Endothelial cell (in vitro differentiated cells): ENCODE measurements at regions not wholly inside any gene's neighbourhood (a gene's known extent, or its start where the extent isn't known, plus 50 kb on each side); places are given as distances from the start of the nearest gene placed in this dataset.

Experiments used
- DNase-seq: peaks from one replicate; pipeline ENCODE4 v3.0.0; 2021; ENCODE audit warnings: low spot score
- H3K27ac Mint-ChIP-seq: one replicate; pipeline ENCODE4 v1.8.0; 2021; ENCODE audit warnings: mixed read lengths, inconsistent platforms; ENCODE audit not compliant: unreplicated experiment
- H3K27me3 Mint-ChIP-seq: one replicate; pipeline ENCODE4 v1.8.0; 2021; ENCODE audit warnings: mild to moderate bottlenecking, moderate library complexity, mixed read lengths, inconsistent platforms; ENCODE audit not compliant: unreplicated experiment
- H3K36me3 Mint-ChIP-seq: one replicate; pipeline ENCODE4 v1.8.0; 2021; ENCODE audit warnings: mild to moderate bottlenecking, low read depth, mixed read lengths, inconsistent platforms; ENCODE audit not compliant: unreplicated experiment
- H3K4me1 Mint-ChIP-seq: one replicate; pipeline ENCODE4 v1.8.0; 2021; ENCODE audit warnings: mild to moderate bottlenecking, mixed read lengths, inconsistent platforms; ENCODE audit not compliant: unreplicated experiment
- H3K4me3 Mint-ChIP-seq: one replicate; pipeline ENCODE4 v1.8.0; 2021; ENCODE audit warnings: mild to moderate bottlenecking, mixed read lengths, inconsistent platforms; ENCODE audit not compliant: unreplicated experiment
- H3K9me3 Mint-ChIP-seq: one replicate; pipeline ENCODE4 v1.8.0; 2021; ENCODE audit warnings: mixed read lengths, inconsistent platforms; ENCODE audit not compliant: unreplicated experiment
- CTCF ChIP-seq: fragments of 200-600 bp; sonication (generic); IDR thresholded peaks from one replicate; pipeline ENCODE4 v1.5.0; 2021; ENCODE audit warnings: antibody characterized with exemption; ENCODE audit not compliant: unreplicated experiment

GRCh38 chr12:66836623-66837310 lies 157.9 kb upstream of the GRIP1 start:
- H3K9me3 Mint-ChIP-seq: no peaks in the 10 kb centered on the region
- no peaks in the 10 kb centered on the region for H3K36me3 Mint-ChIP-seq
- no peak for TF ChIP-seq CTCF
- no peak overlapping the region for H3K27ac Mint-ChIP-seq
- no peaks in the 10 kb centered on the region for H3K27me3 Mint-ChIP-seq
- H3K4me3 Mint-ChIP-seq: no peak overlapping the region
- DNase-seq: no peak
- peaks cover 4% of the 10 kb centered on the region for H3K4me1 Mint-ChIP-seq

- no peak overlapping the region for H3K27ac Mint-ChIP-seq
- no peaks in the 10 kb centered on the region for H3K9me3 Mint-ChIP-seq
- DNase-seq: no peak
- H3K27me3 Mint-ChIP-seq: no peaks in the 10 kb centered on the region
- peaks cover 4% of the 10 kb centered on the region for H3K4me1 Mint-ChIP-seq
- no peaks in the 10 kb centered on the region for H3K36me3 Mint-ChIP-seq
- no peak for TF ChIP-seq CTCF
- H3K4me3 Mint-ChIP-seq: no peak overlapping the region
Measured at GRCh38 chr12:66837311-66837627, 158.4 kb upstream of the GRIP1 start.

GRCh38 chr12:66838366-66838765 lies 159.5 kb upstream of the GRIP1 start:
- Mint-ChIP-seq H3K27me3 (no peaks in the 10 kb centered on the region), H3K9me3 (no peaks in the 10 kb centered on the region), H3K27ac (no peak overlapping the region), H3K4me1 (peaks cover 2% of the 10 kb centered on the region), H3K4me3 (no peak overlapping the region), H3K36me3 (no peaks in the 10 kb centered on the region)
- no peak for TF ChIP-seq CTCF
- DNase-seq: no peak

GRCh38 chr12:66848967-66849366 lies 170.1 kb upstream of the GRIP1 start:
- no peak overlapping the region for H3K4me3 Mint-ChIP-seq
- DNase-seq: no peak
- H3K27ac Mint-ChIP-seq: no peak overlapping the region
- H3K36me3 Mint-ChIP-seq: no peaks in the 10 kb centered on the region
- H3K9me3 Mint-ChIP-seq: no peaks in the 10 kb centered on the region
- H3K4me1 Mint-ChIP-seq: peaks cover 9% of the 10 kb centered on the region
- no peak for TF ChIP-seq CTCF
- H3K27me3 Mint-ChIP-seq: no peaks in the 10 kb centered on the region

GRCh38 chr12:66851134-66851533 lies 172.3 kb upstream of the GRIP1 start:
- no peak for DNase-seq
- Mint-ChIP-seq H3K27me3 (no peaks in the 10 kb centered on the region), H3K4me1 (peaks cover 9% of the 10 kb centered on the region), H3K9me3 (no peaks in the 10 kb centered on the region), H3K27ac (no peak overlapping the region), H3K36me3 (no peaks in the 10 kb centered on the region), H3K4me3 (no peak overlapping the region)
- no peak for TF ChIP-seq CTCF
